OCI-LY7 (cell line): ENCODE measurements at regions not wholly inside any gene's neighbourhood (a gene's known extent, or its start where the extent isn't known, plus 50 kb on each side); places are given as distances from the start of the nearest gene placed in this dataset.

Source experiments
- EZH2phosphoT487 ChIP-seq: fragments of 200-600 bp; sonication (generic); IDR thresholded peaks from 2 replicates; pipeline ENCODE4 v1.6.1; 2018; ENCODE audit warnings: low read depth, borderline replicate concordance, mild to moderate bottlenecking, mixed run types, antibody characterized with exemption, low read length, moderate library complexity, mixed read lengths
- TF ChIP-seq, protein P1 (sequence below): fragments of 200-600 bp; sonication (generic); conservative IDR thresholded peaks from 2 replicates; pipeline ENCODE4 v1.5.1; 2014; ENCODE audit warnings: mild to moderate bottlenecking, antibody characterized with exemption, low read length, moderate library complexity, mixed read lengths

DNA sequence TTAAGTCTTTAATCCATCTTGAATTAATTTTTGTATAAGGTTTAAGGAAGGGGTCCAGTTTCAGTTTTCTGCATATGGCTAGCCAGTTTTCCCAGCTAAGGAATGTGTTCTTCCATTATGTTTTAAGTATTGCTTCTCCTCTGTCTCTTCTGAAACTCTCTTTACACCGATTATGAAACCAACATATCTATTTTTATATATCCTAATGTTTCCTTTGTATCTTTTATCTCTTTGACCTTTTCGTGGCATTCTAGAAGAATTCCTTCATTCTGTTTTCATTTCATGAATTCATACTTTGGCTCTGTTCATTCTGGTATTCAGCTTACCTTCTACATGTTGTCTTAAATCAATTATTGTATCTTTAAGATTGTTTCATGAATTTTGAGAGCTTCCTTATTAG, 697.0 kb upstream of the ACVR2A start:
- TF ChIP-seq, protein P1, sequence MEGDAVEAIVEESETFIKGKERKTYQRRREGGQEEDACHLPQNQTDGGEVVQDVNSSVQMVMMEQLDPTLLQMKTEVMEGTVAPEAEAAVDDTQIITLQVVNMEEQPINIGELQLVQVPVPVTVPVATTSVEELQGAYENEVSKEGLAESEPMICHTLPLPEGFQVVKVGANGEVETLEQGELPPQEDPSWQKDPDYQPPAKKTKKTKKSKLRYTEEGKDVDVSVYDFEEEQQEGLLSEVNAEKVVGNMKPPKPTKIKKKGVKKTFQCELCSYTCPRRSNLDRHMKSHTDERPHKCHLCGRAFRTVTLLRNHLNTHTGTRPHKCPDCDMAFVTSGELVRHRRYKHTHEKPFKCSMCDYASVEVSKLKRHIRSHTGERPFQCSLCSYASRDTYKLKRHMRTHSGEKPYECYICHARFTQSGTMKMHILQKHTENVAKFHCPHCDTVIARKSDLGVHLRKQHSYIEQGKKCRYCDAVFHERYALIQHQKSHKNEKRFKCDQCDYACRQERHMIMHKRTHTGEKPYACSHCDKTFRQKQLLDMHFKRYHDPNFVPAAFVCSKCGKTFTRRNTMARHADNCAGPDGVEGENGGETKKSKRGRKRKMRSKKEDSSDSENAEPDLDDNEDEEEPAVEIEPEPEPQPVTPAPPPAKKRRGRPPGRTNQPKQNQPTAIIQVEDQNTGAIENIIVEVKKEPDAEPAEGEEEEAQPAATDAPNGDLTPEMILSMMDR: no peak
- no peak for TF ChIP-seq EZH2phosphoT487
